ENCODE measurements at regions not wholly inside any gene's neighbourhood (a gene's known extent, or its start where the extent isn't known, plus 50 kb on each side); places are given as distances from the start of the nearest gene placed in this dataset.

GRCh38 chr4:106681381-106681921, 312.9 kb upstream of the GIMD1 start:
- Histone ChIP-seq H3K9me3 (no peaks in the 10 kb centered on the region), H3K4me1 (no peaks in the 10 kb centered on the region), H3K27me3 (no peaks in the 10 kb centered on the region), H3K36me3 (no peaks in the 10 kb centered on the region), H3K4me3 (ENCODE audit: low read depth, low read length) (no peak overlapping the region)
- no peak for DNase-seq
- TF ChIP-seq CTCF (IDR thresholded peaks at IDR 0.05; ENCODE audit: low read depth, low read length): no peak

- no peak for DNase-seq
- H3K9me3 ChIP-seq: no peaks in the 10 kb centered on the region
- H3K36me3 ChIP-seq: no peaks in the 10 kb centered on the region
- no peaks in the 10 kb centered on the region for H3K4me1 ChIP-seq
- no peak for TF ChIP-seq CTCF (IDR thresholded peaks at IDR 0.05; ENCODE audit: low read depth, low read length)
- no peak overlapping the region for H3K4me3 ChIP-seq (ENCODE audit: low read depth, low read length)
- no peaks in the 10 kb centered on the region for H3K27me3 ChIP-seq
These were observed 310.5 kb upstream of the GIMD1 start for GRCh38 chr4:106679063-106679462.

- H3K27me3 ChIP-seq: no peaks in the 10 kb centered on the region
- no peaks in the 10 kb centered on the region for H3K4me1 ChIP-seq
- H3K4me3 ChIP-seq (ENCODE audit: low read depth, low read length): no peak overlapping the region
- DNase-seq: no peak
- no peak for TF ChIP-seq CTCF (IDR thresholded peaks at IDR 0.05; ENCODE audit: low read depth, low read length)
- no peaks in the 10 kb centered on the region for H3K36me3 ChIP-seq
- no peaks in the 10 kb centered on the region for H3K9me3 ChIP-seq
These were observed 308.6 kb upstream of the GIMD1 start for GRCh38 chr4:106677213-106677612.

GRCh38 chr4:106676173-106676921, 307.8 kb upstream of the GIMD1 start:
- Histone ChIP-seq H3K9me3 (no peaks in the 10 kb centered on the region), H3K4me3 (ENCODE audit: low read depth, low read length) (no peak overlapping the region), H3K27me3 (no peaks in the 10 kb centered on the region), H3K4me1 (no peaks in the 10 kb centered on the region), H3K36me3 (no peaks in the 10 kb centered on the region)
- no peak for DNase-seq
- no peak for TF ChIP-seq CTCF (IDR thresholded peaks at IDR 0.05; ENCODE audit: low read depth, low read length)

- Histone ChIP-seq H3K4me3 (ENCODE audit: low read depth, low read length) (no peak overlapping the region), H3K27me3 (no peaks in the 10 kb centered on the region), H3K36me3 (no peaks in the 10 kb centered on the region), H3K4me1 (no peaks in the 10 kb centered on the region), H3K9me3 (no peaks in the 10 kb centered on the region)
- DNase-seq: no peak
- TF ChIP-seq CTCF (IDR thresholded peaks at IDR 0.05; ENCODE audit: low read depth, low read length): no peak
These were observed 303.1 kb upstream of the GIMD1 start for GRCh38 chr4:106671716-106672115.

GRCh38 chr4:106670976-106671375, 302.4 kb upstream of the GIMD1 start:
- no peak for DNase-seq
- no peak for TF ChIP-seq CTCF (IDR thresholded peaks at IDR 0.05; ENCODE audit: low read depth, low read length)

More at GRCh38 chr4:106670976-106671375, 302.4 kb upstream of the GIMD1 start:
- Histone ChIP-seq H3K36me3 (no peaks in the 10 kb centered on the region), H3K4me1 (no peaks in the 10 kb centered on the region), H3K27me3 (no peaks in the 10 kb centered on the region), H3K9me3 (no peaks in the 10 kb centered on the region), H3K4me3 (ENCODE audit: low read depth, low read length) (no peak overlapping the region)
